GM12864 (cell line): ENCODE measurements at regions not wholly inside any gene's neighbourhood (a gene's known extent, or its start where the extent isn't known, plus 50 kb on each side); places are given as distances from the start of the nearest gene placed in this dataset.

Source experiments
- DNase-seq: peaks from one replicate; pipeline ENCODE4 v3.0.0-alpha.2; 2011; ENCODE audit warnings: low read depth
- H3K4me3 ChIP-seq: 2 replicates; pipeline ENCODE4 v1.5.1; 2011; ENCODE audit warnings: mild to moderate bottlenecking, low read depth, low read length, control low read depth
- CTCF ChIP-seq: IDR thresholded peaks from 2 replicates; pipeline ENCODE4 v1.5.1; 2011; ENCODE audit warnings: low read depth, mild to moderate bottlenecking, moderate library complexity, low read length, control low read depth, inconsistent platforms; ENCODE audit errors: missing control alignments

- H3K4me3 ChIP-seq, result no peak overlapping the region
- TF ChIP-seq CTCF, result no peak
- no peak for DNase-seq
These were observed 1240.9 kb upstream of the CHAC2 start for GRCh38 chr2:52526735-52527134.

GRCh38 chr2:52520644-52521043 is 1247.0 kb upstream of the CHAC2 start:
- no peak overlapping the region for H3K4me3 ChIP-seq
- DNase-seq, result no peak
- no peak for TF ChIP-seq CTCF

GRCh38 chr2:52518678-52519077 is 1248.9 kb upstream of the CHAC2 start:
- no peak for TF ChIP-seq CTCF
- H3K4me3 ChIP-seq, result no peak overlapping the region

GRCh38 chr2:52512760-52513159 is 1254.8 kb upstream of the CHAC2 start:
- no peak for TF ChIP-seq CTCF
- DNase-seq, result no peak
- H3K4me3 ChIP-seq, result no peak overlapping the region

More at GRCh38 chr2:52518678-52519077, 1248.9 kb upstream of the CHAC2 start:
- no peak for DNase-seq

GRCh38 chr2:52510432-52510831 is 1257.2 kb upstream of the CHAC2 start:
- no peak for TF ChIP-seq CTCF
- DNase-seq, result no peak
- no peak overlapping the region for H3K4me3 ChIP-seq

GRCh38 chr2:52502476-52502860 is 1265.1 kb upstream of the CHAC2 start:
- TF ChIP-seq CTCF, result no peak
- DNase-seq, result no peak
- H3K4me3 ChIP-seq, result no peak overlapping the region

GRCh38 chr2:52501715-52502475 is 1265.7 kb upstream of the CHAC2 start:
- no peak overlapping the region for H3K4me3 ChIP-seq
- no peak for TF ChIP-seq CTCF

More at GRCh38 chr2:52501715-52502475, 1265.7 kb upstream of the CHAC2 start:
- DNase-seq, result no peak
